OCI-LY7 (cell line): ENCODE measurements at regions not wholly inside any gene's neighbourhood (a gene's known extent, or its start where the extent isn't known, plus 50 kb on each side); places are given as distances from the start of the nearest gene placed in this dataset.

Experiments
- CTCF ChIP-seq: fragments of 200-600 bp; sonication (generic); conservative IDR thresholded peaks from 2 replicates; pipeline ENCODE4 v1.5.1; 2014; ENCODE audit warnings: mild to moderate bottlenecking, antibody characterized with exemption, low read length, moderate library complexity, mixed read lengths
- EZH2phosphoT487 ChIP-seq: fragments of 200-600 bp; sonication (generic); IDR thresholded peaks from 2 replicates; pipeline ENCODE4 v1.6.1; 2018; ENCODE audit warnings: low read depth, borderline replicate concordance, mild to moderate bottlenecking, mixed run types, antibody characterized with exemption, low read length, moderate library complexity, mixed read lengths

DNA sequence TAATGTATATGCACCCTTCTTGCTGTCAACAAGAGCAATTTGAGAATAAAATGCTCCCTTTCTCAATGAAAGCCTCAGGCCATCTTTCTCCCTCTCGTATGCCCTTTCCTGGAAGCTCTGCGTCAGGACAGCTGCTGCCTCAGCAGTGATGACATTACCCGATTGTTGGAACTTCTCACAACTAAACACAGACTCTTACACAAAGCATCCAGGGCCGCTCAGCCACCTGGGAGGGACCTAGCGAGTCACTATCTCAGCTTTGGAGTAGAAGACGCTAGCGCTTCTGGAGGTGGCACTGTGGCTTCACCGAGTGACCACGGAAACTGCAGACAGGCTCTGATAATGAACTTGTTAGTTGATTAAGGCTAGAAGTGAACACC lies 153.2 kb upstream of the SOX1 start:
- TF ChIP-seq CTCF = no peak
- TF ChIP-seq EZH2phosphoT487 = no peak
